ENCODE measurements at regions not wholly inside any gene's neighbourhood (a gene's known extent, or its start where the extent isn't known, plus 50 kb on each side); places are given as distances from the start of the nearest gene placed in this dataset.
"Not testable (repeated sequence)": the region's sequence is repeated elsewhere in the genome, so short reads cannot be mapped to it uniquely, and the experiment has no call there.

DNA sequence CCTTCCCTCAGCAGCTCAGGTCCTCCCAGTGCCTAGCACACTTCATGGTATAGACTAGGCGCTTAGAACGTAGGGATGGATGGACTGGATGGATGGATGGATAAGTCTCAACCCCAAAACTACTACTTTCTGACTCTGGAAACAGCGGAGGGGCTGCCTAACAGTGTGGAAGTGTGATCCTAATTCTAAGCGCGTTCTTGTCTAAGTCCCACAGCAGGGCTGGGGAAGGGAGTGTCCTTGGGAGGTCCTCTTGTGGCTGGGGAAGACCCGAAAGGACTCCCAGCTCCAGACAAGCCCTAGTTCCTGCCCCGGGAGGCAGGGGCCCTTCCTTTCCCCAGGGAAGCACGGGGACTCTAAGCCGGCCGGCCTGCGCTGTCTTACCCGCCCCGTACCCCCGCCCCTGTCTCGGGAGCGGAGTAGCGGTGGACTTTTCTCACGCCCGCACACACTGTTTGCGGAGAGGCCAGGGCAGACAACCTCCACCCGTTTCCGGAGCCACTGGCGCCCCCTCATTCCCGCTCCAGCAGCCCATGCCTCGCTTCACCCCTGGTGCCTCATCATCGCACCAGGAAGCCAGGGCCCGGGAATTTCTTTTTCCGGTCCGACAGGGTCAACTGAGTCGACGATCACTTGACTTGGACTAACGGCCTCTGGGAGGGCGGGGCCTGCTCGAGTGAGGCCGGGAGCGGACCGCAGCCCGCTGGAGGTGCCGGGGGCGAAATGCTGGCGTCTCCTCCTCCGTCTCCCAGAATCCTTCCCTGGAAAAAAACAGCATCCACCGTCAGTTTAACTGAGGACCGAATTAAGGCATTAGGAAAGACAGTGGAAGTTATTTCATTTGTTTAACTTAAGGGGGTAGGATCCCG, 133.3 kb downstream of the TBC1D2B start:
- TF ChIP-seq, protein P1, sequence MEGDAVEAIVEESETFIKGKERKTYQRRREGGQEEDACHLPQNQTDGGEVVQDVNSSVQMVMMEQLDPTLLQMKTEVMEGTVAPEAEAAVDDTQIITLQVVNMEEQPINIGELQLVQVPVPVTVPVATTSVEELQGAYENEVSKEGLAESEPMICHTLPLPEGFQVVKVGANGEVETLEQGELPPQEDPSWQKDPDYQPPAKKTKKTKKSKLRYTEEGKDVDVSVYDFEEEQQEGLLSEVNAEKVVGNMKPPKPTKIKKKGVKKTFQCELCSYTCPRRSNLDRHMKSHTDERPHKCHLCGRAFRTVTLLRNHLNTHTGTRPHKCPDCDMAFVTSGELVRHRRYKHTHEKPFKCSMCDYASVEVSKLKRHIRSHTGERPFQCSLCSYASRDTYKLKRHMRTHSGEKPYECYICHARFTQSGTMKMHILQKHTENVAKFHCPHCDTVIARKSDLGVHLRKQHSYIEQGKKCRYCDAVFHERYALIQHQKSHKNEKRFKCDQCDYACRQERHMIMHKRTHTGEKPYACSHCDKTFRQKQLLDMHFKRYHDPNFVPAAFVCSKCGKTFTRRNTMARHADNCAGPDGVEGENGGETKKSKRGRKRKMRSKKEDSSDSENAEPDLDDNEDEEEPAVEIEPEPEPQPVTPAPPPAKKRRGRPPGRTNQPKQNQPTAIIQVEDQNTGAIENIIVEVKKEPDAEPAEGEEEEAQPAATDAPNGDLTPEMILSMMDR (IDR thresholded peaks at IDR 0.05; ENCODE audit: borderline replicate concordance, insufficient read depth, low read depth, low read length), result no peak
- peak overlapping the region; percentile 40 for H3K4me3 ChIP-seq (ENCODE audit: low read depth, low read length)

DNA sequence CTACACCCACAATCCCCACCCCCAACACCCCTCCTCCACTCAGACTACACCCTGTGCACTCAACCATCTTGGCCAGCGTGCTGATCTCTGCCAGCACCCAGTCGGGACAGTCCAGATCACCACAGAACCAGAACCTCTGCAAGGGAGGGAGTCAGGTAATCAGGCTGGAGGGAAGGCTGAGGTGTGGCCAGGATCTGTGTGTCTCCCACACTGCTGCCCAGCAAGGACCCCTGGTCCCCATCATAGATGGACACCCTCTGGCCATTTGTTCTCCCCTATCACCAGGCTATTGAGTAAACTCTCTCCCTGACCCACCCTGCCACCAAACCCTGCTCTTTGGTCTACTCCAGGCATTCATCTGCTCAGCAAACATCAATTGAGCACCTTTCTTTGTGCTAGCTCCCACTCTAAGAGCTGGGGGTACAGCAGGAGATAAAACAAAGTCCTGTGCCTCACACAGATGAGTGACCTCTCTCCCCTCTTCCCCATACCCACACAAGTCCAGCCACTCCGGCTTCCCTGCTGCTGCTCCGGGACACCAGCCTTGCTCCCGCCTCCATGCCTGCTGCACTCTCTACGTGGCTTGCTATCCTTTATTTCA, 134.8 kb downstream of the TBC1D2B start:
- TF ChIP-seq, protein P1 (IDR thresholded peaks at IDR 0.05; ENCODE audit: borderline replicate concordance, insufficient read depth, low read depth, low read length), result no peak
- H3K4me3 ChIP-seq (ENCODE audit: low read depth, low read length), result no peak overlapping the region

DNA sequence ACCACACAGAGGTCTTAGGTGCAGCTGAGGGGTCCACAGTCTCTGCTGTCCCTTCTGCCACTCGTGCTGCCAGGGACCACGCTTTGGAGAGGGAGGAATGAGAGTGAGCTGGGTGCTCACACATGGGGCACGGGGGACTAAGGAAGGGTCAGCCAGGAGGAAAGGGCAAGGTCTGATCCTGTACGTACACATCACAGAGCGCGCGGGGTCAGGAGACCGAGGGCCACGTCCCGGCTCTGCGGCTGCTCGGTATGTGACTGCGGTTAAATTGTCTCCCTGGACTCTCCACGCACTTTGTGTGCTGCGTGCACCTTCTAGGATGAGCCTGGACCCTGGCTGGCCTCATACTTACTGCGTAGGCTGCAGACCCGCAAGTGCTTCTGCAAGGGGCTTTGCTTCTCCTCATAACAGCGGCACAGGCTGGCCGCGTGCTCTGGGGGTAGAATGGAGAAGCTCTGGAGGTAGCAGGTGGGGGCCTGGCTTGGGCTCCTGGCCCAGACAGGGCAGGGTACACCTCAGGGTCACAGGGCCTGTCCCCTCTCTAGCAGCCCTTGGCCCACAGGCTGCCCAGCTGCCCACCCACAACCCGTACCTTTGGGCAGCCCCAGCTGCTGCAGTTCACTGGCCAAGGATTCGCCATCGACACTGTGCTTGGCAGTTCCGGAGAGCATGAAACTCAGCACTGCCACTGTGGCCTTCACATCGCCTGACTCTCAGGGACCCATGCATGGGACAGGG, 136.3 kb downstream of the TBC1D2B start:
- H3K4me3 ChIP-seq (ENCODE audit: low read depth, low read length), result not testable (repeated sequence)

DNA sequence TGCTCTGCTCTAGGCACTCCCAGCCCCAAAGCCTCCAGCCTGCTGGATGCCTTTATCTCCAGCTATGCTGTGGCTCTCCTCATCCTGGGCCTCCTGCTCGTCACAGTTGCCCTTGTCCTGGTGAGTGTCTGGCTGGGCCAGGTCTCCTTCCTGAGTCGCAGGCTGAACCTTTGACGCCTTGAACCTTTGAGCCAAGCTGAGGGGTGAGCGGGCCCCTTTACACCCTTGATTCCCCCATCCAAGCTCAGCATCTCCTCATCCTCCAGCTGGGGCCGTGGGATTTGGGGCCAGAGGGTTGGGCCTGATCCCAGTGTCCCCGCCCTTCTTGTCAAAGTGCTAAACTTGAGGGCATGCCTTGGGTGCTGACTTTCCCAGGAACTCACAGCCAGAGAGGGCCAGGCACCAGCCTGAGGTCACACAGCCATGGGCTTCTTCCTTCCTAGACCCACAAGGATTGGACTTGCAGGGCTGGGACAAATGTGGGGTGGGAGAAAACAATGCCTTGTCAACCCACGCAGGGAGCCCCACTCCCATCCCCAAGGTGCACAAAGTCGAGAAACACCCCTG, 137.0 kb downstream of the TBC1D2B start:
- no peak overlapping the region for H3K4me3 ChIP-seq (ENCODE audit: low read depth, low read length)
- TF ChIP-seq, protein P1 (IDR thresholded peaks at IDR 0.05; ENCODE audit: borderline replicate concordance, insufficient read depth, low read depth, low read length), result no peak

DNA sequence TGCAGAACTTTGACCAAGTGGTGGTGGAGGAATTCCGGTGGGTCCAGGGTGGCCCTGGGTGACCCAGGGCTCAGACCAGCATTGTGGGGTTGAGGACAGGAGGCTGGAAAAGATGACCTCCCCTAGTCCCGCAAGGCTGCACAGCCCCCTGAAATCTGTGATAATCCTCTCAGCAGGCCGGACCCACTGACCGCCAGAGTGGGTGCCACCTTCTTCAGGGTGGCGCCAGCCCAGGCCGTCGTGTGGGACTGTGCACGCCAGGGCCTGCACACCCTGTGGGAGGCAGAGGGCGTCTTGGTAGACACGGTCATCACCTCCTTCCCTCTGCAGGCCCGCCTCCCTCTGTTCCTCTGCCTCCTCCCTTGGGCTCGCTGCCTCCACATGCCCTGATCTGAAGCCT, 137.7 kb downstream of the TBC1D2B start:
- TF ChIP-seq, protein P1 (IDR thresholded peaks at IDR 0.05; ENCODE audit: borderline replicate concordance, insufficient read depth, low read depth, low read length), result no peak
- no peak overlapping the region for H3K4me3 ChIP-seq (ENCODE audit: low read depth, low read length)

DNA sequence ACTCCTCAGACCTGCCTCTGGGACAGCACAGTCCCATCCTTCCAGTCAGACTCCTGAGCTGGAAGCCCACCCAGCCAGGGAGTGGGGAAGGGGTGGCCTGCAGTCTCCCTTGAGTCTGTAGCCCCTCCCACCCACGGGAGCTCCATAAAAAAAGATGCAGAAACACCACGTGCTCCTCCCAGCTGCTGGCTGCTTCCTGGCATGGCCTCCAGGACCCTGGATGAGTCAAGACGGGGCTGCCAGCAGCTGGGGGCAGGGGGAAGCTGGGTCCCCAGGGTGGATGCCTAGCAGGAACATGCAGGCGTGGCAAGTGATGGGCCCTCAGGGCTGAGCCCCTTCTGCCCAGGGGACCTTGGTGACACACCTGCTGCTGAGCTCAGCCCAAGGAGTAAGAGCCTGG, 138.5 kb downstream of the TBC1D2B start:
- not testable (repeated sequence) for H3K4me3 ChIP-seq (ENCODE audit: low read depth, low read length)

DNA sequence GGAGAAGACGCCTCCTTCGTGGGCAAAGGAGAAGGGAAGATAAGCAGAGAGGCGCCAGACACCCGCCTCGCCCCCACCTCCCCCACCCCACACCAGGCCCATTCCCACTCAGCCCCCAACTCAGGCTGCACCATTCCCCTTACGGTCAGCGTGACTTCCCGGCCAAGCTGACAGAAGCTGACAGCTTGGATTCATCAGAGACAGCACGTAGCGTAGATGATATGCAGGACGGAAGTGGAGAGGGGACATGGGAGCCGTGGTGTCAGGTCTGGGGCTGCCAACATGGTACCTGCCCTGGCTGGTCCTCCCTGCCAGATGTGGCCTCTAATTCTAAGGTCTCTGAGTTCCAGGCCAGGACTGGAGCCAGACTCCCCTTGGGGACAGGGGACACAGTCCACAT, 139.0 kb downstream of the TBC1D2B start:
- H3K4me3 ChIP-seq (ENCODE audit: low read depth, low read length), result not testable (repeated sequence)

DNA sequence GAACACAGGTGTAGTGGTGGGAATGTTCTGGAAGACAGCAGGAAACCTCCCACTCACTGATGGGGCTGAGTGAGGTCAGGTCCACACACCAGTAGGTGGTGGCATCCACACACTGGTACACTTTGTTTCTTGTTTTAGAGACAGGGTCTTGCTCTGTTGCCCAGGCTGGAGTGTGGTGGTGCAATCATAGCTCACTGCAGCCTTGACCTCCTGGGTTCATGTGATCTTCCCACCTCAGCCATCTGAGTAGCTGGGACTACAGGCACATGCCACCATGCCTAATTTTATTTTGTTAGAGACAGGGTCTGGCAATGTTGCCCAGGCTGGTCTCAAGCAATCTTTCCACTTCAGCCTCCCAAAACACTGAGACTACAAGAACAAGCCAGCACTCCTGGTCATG, 140.9 kb downstream of the TBC1D2B start:
- not testable (repeated sequence) for H3K4me3 ChIP-seq (ENCODE audit: low read depth, low read length)

DNA sequence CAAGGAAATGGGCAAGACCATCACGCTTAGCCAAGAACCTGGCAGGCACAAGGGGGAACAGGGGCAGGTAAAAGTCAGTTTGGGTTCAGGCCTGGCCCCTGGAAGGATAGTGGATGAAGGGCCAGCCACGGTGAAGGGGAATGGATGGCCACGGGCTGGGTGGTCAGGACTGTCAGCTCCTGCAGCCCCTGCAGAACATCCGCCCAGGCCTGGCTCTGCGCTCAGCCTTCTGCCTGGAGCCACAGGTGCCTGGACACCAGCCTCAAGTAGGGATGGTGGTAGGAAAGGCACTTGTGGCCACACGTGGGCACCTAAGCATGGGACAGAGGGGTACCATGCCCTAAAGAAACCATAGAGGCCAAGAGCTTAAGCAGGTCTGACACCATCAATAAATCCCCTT, 143.0 kb downstream of the TBC1D2B start:
- H3K4me3 ChIP-seq (ENCODE audit: low read depth, low read length), result not testable (repeated sequence)

DNA sequence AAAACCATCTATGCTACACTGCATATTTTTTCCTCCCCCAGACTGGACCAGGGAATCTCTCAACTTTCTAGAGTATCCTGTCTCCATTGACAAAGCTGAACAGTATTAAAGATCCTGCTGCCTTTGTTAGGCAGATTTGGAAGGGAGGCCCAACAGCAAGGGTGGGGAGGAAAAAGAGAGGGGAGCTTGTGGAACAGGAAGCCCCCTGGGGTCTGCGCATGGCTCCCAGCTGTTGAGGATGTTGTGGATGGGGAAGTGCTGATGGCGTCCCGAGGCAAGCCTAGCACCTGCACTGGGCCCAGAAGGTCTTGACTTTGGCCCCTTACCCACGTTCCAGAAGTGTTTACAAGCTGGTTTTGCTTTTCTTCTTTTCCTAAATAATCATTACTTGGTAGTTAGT, 146.6 kb downstream of the TBC1D2B start:
- not testable (repeated sequence) for H3K4me3 ChIP-seq (ENCODE audit: low read depth, low read length)

DNA sequence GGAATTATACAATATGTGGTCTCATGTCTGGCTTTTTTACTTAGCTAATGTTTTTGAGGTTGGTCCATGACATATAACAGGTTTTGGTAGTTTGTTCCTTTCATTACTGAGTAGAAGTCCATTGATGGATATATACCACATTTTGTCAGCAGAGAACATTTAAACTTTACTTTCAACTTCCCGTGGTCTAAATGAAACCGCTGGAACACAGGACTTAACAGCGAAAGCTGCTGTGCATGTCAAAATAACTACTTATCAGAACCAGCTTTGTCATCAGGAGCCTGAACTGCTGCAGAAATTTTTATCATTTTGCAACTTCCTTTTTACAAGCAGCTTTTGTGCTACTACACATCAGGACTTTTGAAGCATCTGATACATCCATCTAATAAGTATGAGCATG, 147.0 kb downstream of the TBC1D2B start:
- H3K4me3 ChIP-seq (ENCODE audit: low read depth, low read length), result not testable (repeated sequence)

DNA sequence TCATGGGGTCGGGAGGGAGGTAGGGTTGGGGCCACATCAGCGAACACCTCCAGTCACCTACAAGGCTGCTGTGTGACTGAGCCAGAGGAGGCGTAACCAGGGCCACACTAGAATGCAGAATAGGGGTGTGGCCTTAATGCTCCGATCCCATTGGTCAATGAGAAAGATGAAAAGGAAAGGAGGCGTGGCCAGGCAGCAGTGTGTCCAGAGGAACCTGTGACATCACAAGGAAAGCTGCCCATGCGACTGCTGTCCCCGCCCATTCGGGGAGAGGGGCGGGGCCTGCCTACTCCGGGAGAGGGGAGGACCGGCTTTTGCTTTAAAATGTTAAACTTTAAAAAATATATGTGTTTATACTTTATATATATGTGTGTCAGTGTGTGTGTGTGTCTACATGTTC, 150.7 kb downstream of the TBC1D2B start:
- H3K4me3 ChIP-seq (ENCODE audit: low read depth, low read length), result not testable (repeated sequence)

DNA sequence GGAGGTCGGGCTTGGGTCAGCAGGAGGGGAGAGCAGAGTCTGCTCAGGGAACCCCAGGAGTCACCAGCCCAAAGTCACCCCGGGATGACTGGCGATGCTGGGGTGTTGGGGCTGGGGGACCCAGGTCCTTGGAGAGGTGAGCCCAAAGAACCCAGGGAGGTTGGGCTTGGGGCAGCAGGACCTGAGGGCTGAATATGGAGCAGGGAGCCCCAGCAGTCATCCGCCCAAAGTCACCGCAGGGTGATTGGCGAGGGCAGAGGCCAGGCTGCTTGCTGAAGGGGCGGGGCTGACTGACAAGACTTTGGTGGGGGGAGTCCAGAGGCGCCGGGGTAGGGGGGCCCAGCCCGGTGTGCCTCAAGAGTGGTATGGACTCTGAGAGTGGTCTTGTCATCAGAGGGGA, 151.2 kb downstream of the TBC1D2B start:
- not testable (repeated sequence) for H3K4me3 ChIP-seq (ENCODE audit: low read depth, low read length)

DNA sequence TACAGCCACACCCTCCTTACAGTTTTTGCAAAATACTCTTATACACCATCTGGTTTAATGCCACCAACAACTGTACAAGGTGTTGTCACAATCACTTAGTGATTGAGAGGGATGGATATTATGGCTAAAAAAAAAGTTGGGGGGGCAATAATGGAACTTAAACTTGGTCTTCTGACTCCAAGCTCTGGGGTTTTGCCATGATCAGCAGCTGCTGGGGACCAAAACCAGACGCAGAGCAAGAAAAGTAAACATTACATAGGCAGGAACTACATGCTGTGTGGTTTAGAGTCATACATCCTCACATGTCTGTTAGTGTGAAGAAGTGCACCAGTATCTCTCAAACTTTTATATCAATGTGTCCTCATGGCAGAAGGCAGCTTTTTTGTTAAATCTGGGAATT, 152.4 kb downstream of the TBC1D2B start:
- H3K4me3 ChIP-seq (ENCODE audit: low read depth, low read length), result not testable (repeated sequence)
